Ovary (tissue), 3 donors: ENCODE measurements at regions not wholly inside any gene's neighbourhood (a gene's known extent, or its start where the extent isn't known, plus 50 kb on each side); places are given as distances from the start of the nearest gene placed in this dataset.

ENCODE experiments used
- POLR2A ChIP-seq: fragments of 450-650 bp; IDR thresholded peaks from one replicate; pipeline ENCODE4 v1.6.1; 2017; ENCODE audit warnings: antibody characterized with exemption, mild to moderate bottlenecking, moderate library complexity
- TF ChIP-seq, protein P1 (sequence below), 3 donors: fragments of 450-650 bp in 2 of 3; fragments of 200-600 bp in 1 of 3; IDR thresholded peaks; one replicate each; pipeline versions ENCODE4 v1.5.1 to v1.8.0; 2016 to 2022; ENCODE audit warnings: antibody characterized with exemption in 3 of 3, mild to moderate bottlenecking in 1 of 3
- donor health status: DM: no; HTN: no; CAD: no.

DNA sequence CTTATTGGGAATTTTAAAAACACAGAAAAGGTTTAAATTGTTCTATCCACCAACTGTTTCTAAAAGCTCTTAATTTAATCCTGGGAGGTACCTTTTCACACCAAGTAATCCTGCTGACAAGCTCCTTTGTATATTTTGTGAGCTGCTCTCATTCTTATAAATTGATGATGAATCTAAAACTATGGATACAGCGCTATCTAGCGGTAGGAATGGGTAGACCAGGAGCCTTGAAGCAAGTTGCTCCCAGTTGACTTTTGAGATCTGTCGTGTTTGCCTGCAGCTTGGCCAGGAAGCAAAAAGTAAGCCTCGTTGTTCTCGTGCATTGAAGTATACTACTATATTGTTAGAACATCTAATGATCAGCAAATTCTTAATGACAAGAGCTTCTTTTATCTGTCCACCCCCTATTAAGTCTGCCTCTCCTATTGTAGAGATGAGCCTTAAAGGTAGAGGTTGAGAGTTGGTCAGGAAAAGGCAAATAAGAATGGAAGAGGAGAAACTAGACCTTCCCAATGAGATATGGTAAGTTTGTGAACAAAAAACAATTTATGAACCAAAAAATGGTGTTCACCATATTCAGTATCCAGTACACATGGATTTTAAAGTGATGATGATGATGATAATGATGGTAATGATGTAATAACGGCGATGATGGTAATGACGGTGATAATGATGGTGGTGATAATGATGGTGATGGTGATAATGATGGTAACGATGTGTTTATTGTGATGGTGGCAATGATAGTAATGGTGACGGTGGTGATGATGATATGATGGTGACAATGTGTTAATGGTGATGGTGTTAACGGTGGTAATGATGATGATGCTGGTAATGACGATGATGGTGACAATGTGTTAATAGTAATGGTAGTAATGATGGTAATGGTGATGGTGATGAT, 212.1 kb upstream of the NCKAP5 start:
- TF ChIP-seq POLR2A = no peak
- TF ChIP-seq, protein P1, sequence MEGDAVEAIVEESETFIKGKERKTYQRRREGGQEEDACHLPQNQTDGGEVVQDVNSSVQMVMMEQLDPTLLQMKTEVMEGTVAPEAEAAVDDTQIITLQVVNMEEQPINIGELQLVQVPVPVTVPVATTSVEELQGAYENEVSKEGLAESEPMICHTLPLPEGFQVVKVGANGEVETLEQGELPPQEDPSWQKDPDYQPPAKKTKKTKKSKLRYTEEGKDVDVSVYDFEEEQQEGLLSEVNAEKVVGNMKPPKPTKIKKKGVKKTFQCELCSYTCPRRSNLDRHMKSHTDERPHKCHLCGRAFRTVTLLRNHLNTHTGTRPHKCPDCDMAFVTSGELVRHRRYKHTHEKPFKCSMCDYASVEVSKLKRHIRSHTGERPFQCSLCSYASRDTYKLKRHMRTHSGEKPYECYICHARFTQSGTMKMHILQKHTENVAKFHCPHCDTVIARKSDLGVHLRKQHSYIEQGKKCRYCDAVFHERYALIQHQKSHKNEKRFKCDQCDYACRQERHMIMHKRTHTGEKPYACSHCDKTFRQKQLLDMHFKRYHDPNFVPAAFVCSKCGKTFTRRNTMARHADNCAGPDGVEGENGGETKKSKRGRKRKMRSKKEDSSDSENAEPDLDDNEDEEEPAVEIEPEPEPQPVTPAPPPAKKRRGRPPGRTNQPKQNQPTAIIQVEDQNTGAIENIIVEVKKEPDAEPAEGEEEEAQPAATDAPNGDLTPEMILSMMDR (IDR thresholded peaks at IDR 0.05) = peak in 2 of 3 donors; percentile 32 to 61
